ENCODE measurements at regions not wholly inside any gene's neighbourhood (a gene's known extent, or its start where the extent isn't known, plus 50 kb on each side); places are given as distances from the start of the nearest gene placed in this dataset.

DNA sequence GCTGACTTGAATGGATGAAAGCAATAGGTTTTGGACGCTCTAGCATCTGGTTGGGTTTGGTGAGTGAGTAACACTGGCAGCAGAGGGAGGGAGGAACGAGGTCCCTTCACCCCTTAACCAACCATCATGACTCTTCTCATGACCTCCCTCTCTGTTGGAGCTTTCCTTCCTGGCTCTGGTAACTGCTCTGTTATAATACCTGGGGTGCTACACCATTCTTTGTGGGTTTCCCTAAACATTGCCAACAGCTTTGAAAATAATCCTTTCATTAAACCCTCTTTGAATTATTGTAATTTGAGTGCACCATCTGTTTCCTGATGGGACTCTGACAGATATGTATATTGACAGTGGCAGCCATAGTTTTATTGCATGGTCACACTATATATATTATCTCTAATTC lies 146.2 kb upstream of the PTPRG start:
- Mint-ChIP-seq H3K27ac (no peak overlapping the region), H3K4me1 (no peaks in the 10 kb centered on the region), H3K4me3 (no peak overlapping the region), H3K9me3 (peaks cover 2% of the 10 kb centered on the region), H3K36me3 (no peaks in the 10 kb centered on the region), H3K27me3 (ENCODE audit: insufficient read depth, low read depth) (no peaks in the 10 kb centered on the region)
- H3K79me2 ChIP-seq (ENCODE audit: low read depth): no peaks in the 10 kb centered on the region
- no peak overlapping the region for H3K27ac ChIP-seq
- TF ChIP-seq EZH2 (IDR thresholded peaks at IDR 0.05): no peak
- TF ChIP-seq EZH2phosphoT487 (IDR thresholded peaks at IDR 0.05): no peak
- TF ChIP-seq, protein P1, sequence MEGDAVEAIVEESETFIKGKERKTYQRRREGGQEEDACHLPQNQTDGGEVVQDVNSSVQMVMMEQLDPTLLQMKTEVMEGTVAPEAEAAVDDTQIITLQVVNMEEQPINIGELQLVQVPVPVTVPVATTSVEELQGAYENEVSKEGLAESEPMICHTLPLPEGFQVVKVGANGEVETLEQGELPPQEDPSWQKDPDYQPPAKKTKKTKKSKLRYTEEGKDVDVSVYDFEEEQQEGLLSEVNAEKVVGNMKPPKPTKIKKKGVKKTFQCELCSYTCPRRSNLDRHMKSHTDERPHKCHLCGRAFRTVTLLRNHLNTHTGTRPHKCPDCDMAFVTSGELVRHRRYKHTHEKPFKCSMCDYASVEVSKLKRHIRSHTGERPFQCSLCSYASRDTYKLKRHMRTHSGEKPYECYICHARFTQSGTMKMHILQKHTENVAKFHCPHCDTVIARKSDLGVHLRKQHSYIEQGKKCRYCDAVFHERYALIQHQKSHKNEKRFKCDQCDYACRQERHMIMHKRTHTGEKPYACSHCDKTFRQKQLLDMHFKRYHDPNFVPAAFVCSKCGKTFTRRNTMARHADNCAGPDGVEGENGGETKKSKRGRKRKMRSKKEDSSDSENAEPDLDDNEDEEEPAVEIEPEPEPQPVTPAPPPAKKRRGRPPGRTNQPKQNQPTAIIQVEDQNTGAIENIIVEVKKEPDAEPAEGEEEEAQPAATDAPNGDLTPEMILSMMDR (IDR thresholded peaks at IDR 0.05): no peak
- no peak overlapping the region for H3K9ac ChIP-seq
- H3K36me3 ChIP-seq: no peaks in the 10 kb centered on the region
- no peaks in the 10 kb centered on the region for H3K4me1 ChIP-seq
- no peaks in the 10 kb centered on the region for H3K27me3 ChIP-seq
- no peak overlapping the region for H2AFZ ChIP-seq (replicated peaks)
- no peaks in the 10 kb centered on the region for H4K20me1 ChIP-seq (ENCODE audit: low read depth)
- no peaks in the 10 kb centered on the region for H3F3A ChIP-seq (ENCODE audit: low read depth)
- no peak for DNase-seq (ENCODE audit: low spot score)
- H3K4me2 ChIP-seq: no peak overlapping the region
- no peak overlapping the region for H3K4me3 ChIP-seq
- no peaks in the 10 kb centered on the region for H3K9me3 ChIP-seq (ENCODE audit: low read depth)

DNA sequence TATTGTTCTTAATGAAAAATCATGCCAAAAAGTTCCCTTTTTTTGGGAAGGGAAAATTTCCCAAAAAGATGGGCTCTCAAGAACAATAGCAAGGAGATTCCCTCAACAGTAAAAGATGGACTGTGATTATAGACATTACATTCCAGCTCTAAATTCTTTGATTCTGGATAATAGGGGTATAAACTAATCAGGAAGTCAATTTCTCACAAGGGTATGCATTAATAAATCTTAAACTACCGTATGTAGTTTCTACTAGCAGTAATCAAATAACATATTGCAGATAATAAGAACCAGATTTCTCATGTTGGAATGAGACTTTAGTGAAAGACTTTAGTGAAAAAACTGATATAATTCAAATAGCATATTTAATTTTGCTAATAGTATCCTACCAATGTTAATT lies 144.8 kb upstream of the PTPRG start:
- DNase-seq (ENCODE audit: low spot score): no peak
- no peaks in the 10 kb centered on the region for H4K20me1 ChIP-seq (ENCODE audit: low read depth)
- Mint-ChIP-seq H3K27ac (no peak overlapping the region), H3K4me3 (no peak overlapping the region), H3K36me3 (no peaks in the 10 kb centered on the region), H3K27me3 (ENCODE audit: insufficient read depth, low read depth) (no peaks in the 10 kb centered on the region), H3K4me1 (no peaks in the 10 kb centered on the region), H3K9me3 (peaks cover under 1% of the 10 kb centered on the region)
- TF ChIP-seq, protein P1 (IDR thresholded peaks at IDR 0.05): no peak
- no peak for TF ChIP-seq EZH2 (IDR thresholded peaks at IDR 0.05)
- TF ChIP-seq EZH2phosphoT487 (IDR thresholded peaks at IDR 0.05): no peak
- H3K4me2 ChIP-seq: no peak overlapping the region
- no peaks in the 10 kb centered on the region for H3K79me2 ChIP-seq (ENCODE audit: low read depth)
- no peaks in the 10 kb centered on the region for H3K4me1 ChIP-seq
- H3K9ac ChIP-seq: no peak overlapping the region
- no peaks in the 10 kb centered on the region for H3K9me3 ChIP-seq (ENCODE audit: low read depth)
- H3K27ac ChIP-seq: no peak overlapping the region
- no peak overlapping the region for H3K4me3 ChIP-seq
- no peaks in the 10 kb centered on the region for H3K36me3 ChIP-seq
- no peak overlapping the region for H2AFZ ChIP-seq (replicated peaks)
- H3F3A ChIP-seq (ENCODE audit: low read depth): no peaks in the 10 kb centered on the region
- no peaks in the 10 kb centered on the region for H3K27me3 ChIP-seq

DNA sequence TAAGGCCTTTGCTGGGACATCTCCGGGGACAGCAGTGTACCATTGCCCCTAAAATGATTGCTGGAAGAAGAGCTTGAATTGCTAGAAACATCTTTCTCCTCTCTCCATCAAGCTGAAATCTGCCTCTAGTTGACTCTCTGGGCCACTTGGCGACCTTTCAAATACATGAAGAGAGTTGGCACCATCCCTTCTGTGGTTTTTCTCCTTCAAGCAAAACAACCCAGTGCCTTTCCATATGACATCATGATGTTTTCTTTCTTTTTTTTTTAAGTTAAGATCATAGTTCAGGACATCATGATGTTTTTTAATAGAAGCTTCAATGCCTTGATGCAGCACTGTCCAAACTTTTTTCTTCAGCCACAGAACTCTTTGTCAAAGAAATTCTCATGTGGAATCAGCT lies 144.0 kb upstream of the PTPRG start:
- H3K27me3 Mint-ChIP-seq (ENCODE audit: insufficient read depth, low read depth): no peaks in the 10 kb centered on the region
- no peaks in the 10 kb centered on the region for H3K9me3 Mint-ChIP-seq

More for the DNA sequence above, 144.0 kb upstream of the PTPRG start:
- Histone ChIP-seq H3K4me1 (no peaks in the 10 kb centered on the region), H3K27me3 (no peaks in the 10 kb centered on the region), H2AFZ (replicated peaks) (no peak overlapping the region), H3K9ac (no peak overlapping the region), H3K4me3 (no peak overlapping the region), H3K27ac (no peak overlapping the region), H3K79me2 (ENCODE audit: low read depth) (no peaks in the 10 kb centered on the region), H3K36me3 (no peaks in the 10 kb centered on the region), H4K20me1 (ENCODE audit: low read depth) (no peaks in the 10 kb centered on the region), H3F3A (ENCODE audit: low read depth) (no peaks in the 10 kb centered on the region), H3K9me3 (ENCODE audit: low read depth) (no peaks in the 10 kb centered on the region), H3K4me2 (no peak overlapping the region)
- DNase-seq (ENCODE audit: low spot score): no peak
- Mint-ChIP-seq H3K36me3 (no peaks in the 10 kb centered on the region), H3K4me3 (no peak overlapping the region), H3K27ac (no peak overlapping the region), H3K4me1 (no peaks in the 10 kb centered on the region)
- TF ChIP-seq, protein P1 (IDR thresholded peaks at IDR 0.05): no peak
- no peak for TF ChIP-seq EZH2phosphoT487 (IDR thresholded peaks at IDR 0.05)
- no peak for TF ChIP-seq EZH2 (IDR thresholded peaks at IDR 0.05)
